NOMO-1 (cell line): ENCODE measurements at regions not wholly inside any gene's neighbourhood (a gene's known extent, or its start where the extent isn't known, plus 50 kb on each side); places are given as distances from the start of the nearest gene placed in this dataset.

Experiments used
- DNase-seq, 2 experiments: peaks; one replicate each; lab custom pipeline; 2025; ENCODE audit not compliant: unreplicated experiment in 2 of 2; lab: John Stamatoyannopoulos, UW

DNA sequence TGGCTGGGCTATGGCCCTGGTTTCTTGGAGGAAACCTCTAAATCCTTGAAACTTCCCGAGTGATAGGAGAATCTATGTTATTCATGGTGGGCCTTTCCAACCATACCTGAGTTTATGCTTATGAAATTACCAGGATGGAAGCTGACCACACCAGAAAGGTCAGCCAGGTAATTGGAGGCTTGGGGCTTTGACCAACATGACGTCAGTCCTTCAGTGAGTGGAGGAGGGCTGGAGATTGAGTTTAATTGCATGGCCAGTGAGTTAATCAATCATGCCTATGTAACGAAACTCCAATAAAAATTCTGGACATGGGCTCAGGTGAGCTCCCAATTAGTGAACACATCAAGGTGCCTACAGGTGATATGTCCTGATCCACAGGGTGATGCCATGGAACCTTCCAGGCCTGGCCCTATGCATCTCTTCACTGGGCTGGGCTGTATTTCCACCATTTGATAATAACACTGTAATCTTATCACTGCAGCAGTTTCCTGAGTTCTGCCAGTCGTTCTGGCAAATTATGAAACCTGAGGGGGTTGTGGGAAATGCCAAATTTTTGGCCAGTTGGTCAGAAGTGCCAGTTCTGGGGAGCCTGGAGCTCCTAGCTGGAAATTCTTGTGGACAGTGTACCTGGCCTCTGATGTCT is 106.5 kb downstream of the CDH26 start:
- no peak for DNase-seq

- no peak for DNase-seq
Measured at GRCh38 chr20:60065741-60066437, 107.7 kb downstream of the CDH26 start.

GRCh38 chr20:60066438-60066823 is 108.2 kb downstream of the CDH26 start:
- no peak for DNase-seq

- DNase-seq = no peak
Measured at GRCh38 chr20:60068509-60068908, 110.3 kb downstream of the CDH26 start.

DNA sequence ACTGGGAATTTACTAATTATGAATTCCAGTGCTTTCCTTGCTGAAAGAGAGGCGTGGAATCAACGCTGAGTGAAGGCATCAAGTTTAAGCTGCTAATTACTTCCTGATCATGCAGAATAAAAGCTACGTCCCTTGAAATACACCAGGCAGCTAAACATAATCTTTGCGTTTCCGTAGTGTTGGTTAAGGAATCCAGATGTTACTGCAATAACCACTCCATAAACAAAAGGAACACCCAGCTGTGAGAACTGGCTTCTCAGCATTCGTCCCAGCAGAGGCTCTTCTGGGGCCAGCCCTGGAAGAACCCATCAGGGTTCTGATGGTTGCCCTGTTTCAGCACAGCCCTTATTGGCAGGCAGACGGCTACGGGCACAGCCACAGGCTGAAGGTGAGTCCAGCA is 111.4 kb downstream of the CDH26 start:
- no peak for DNase-seq

DNA sequence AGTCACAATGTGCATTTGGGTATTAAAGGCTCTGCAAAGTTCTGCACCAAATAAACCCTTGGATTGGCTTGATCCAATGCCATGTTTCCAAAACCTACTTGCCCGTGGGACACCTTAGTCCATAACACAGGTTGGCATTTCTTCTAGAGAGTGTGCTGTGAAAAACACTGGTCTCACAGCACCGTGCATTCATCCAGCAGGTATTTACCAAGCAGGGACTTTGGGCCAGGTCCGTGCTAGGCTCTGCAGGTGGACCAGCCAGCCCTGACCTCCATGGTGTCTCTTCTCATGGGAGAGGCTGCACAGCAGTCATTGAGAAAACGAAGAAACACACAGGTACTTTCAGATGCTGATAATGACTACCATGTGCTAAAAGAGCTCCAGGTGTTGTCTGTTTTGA is 112.6 kb downstream of the CDH26 start:
- DNase-seq = no peak

GRCh38 chr20:60071965-60072364 is 113.7 kb downstream of the CDH26 start:
- DNase-seq = no peak

- no peak for DNase-seq
Measured at GRCh38 chr20:60073086-60073485, 114.9 kb downstream of the CDH26 start.

DNA sequence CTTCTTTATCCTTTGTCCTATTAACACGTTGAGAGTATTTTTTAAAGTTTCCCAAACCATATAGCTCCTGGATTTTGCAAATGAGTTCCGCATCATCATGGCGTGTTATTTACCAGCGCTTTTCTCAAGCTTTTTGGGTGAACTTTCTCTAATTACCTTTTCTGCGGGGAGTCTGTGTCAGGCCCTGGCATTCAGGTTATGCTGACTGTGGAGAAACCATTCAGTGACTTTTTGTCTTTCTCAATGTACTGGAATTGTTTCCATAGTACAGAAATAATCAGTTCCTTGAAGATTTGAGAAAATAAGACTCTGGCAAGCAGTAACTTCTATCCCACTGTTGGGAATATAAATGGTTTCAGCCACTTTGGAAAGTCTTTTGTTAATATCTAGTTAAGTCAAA is 115.3 kb downstream of the CDH26 start:
- no peak for DNase-seq

DNA sequence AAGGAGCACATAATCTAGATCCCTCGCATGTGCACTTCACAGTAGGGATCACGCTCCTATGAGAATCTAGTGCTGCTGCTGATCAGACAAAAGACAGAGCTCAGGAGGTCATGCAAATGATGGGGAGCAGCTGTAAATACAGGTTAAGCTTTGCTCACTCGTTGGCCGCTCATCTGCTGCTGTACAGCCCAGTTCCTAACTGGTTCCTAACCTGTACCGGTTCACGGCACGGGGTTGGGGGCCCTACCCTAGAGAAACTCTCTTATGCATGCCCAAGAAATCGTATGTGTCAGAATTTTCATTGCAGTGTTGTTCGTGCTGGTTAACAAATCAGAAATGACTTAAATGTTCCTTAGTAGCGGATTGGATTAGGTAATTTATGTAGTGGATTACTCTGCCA is 116.1 kb downstream of the CDH26 start:
- DNase-seq = no peak

GRCh38 chr20:60078351-60079250 is 120.4 kb downstream of the CDH26 start:
- peak; percentile 83 to 87 for DNase-seq

- DNase-seq = no peak
Measured at GRCh38 chr20:60080401-60080800, 122.2 kb downstream of the CDH26 start.

GRCh38 chr20:60085551-60086132 is 127.4 kb downstream of the CDH26 start:
- no peak for DNase-seq

GRCh38 chr20:60086821-60087562 is 128.8 kb downstream of the CDH26 start:
- no peak for DNase-seq

DNA sequence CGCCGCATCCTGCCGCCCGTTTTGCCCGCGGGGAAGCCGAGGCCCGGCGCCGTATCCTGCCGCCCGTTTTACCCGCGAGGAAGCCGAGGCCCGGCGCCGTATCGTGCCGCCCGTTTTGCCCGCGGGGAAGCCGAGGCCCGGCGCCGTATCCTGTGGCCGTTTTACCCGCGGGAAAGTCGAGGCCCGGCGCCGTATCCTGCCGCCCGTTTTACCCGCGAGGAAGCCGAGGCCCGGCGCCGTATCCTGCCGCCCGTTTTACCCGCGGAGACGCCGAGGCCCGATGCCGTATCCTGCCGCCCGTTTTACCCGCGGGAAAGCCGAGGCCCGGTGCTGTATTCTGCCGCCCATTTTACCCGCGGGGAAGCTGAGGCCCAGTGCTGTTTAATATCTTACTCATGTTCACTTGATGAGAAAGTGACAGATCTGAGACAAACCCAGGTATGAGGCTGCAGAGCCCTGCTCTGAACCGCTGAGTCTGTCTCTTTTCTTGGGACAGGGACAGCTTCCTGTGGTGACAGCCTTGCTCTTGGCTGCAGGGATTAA is 129.4 kb downstream of the CDH26 start:
- DNase-seq = no peak

DNA sequence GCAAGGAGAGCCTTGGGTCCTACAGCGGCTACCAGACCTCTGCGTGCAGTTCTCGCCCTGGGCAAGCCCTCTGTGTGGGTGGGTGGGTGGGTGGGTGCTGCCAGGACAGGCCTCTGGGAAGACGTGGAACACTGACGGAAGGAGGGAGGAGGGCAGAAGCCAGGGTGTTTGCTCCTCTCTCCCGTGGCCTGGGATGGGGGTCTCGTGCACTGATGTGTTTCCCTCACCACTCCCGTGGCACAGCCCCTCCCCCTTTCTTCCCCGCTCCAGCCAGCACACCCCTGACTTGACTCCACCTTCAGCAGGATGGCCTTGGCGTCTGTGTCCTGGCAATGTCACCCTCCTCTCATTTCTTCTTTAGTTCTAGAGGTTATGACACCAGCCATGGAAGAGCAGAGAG is 130.0 kb downstream of the CDH26 start:
- DNase-seq = no peak

DNA sequence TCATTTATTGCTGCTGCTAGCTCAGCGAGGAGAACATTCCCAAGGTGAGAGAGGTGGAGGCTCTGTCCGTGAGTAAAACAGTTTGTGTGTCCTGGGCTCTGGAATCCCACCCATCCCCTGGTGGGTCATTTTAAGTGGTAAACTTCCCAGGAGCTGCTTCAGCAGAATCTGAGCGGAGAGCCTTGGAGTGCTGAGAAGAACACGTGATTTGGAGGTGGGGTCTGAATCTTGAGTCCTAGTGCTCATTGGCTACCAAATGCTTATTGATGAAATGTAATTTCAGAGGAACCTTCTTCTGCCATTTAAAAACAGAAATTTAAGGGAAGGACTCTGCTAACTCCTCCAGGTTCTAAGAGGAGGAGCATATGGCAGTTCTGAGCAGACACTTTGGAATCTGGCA is 132.4 kb downstream of the CDH26 start:
- DNase-seq = no peak

- DNase-seq = no peak
Measured at GRCh38 chr20:60091305-60091704, 133.1 kb downstream of the CDH26 start.

DNA sequence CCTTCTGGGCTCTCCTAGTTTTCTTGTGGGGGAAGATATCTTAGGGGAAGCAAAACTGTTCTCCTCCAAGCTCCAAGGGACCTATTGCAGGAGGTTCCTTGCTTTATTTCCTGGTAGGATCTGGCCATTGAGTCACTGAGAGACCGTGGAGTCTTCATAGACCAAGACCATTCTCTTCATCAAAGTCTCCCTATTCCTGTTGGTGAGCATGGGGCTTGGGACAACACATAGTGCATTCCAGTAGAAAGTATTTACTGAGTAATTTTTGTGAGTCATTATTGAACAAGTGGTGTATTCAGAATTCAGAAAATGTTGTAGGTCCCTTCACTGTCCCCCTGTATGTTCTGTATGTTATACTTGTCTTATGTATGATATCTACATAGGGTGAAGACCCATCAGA is 133.6 kb downstream of the CDH26 start:
- DNase-seq = no peak

DNA sequence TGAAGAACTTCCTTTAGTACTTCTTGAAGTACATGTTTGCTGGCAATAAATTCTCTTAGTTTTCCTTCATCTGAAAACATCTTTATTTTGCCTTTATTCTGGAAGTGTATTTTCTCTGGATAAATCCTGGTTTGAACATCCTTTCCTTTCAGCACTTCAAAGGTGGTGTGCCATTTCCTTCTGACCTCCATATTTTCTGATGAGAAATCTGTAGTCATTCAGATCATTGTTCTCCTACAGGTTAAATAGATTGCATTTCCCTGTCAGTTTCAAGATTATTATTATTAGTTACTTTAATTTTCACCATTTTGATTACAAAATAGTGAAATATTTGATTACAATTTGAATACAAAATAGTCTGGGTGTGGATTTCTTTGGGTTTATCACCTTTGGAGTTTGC is 134.5 kb downstream of the CDH26 start:
- DNase-seq = no peak
